HCT116 (cell line): ENCODE measurements at regions not wholly inside any gene's neighbourhood (a gene's known extent, or its start where the extent isn't known, plus 50 kb on each side); places are given as distances from the start of the nearest gene placed in this dataset.
A peak's percentile ranks its signal among the peaks of the same experiment; 100 is the strongest.

Experiments
- ATAC-seq: fragments of 200-7000 bp; cut with Tn5 transposase; 2 replicates; pipeline ENCODE4 v1.9.1; 2020; ENCODE audit warnings: mild to moderate bottlenecking, moderate library complexity
- BruUV-seq: library from RNA; stranded (reverse); fragments of 400-500 nt; replicated peaks from 2 replicates; lab custom pipeline; 2021; lab: Mats Ljungman, UMichigan
- CTCF ChIA-PET: fragments of 300-600 bp; sonication (Branson Sonifier 250); formaldehyde crosslinking; loops from one replicate; lab custom pipeline; 2021; ENCODE audit warnings: antibody characterized with exemption; lab: Charles Lee
- POLR2A ChIA-PET: fragments of 300-600, 350-600 bp; sonication (Branson Sonifier 250); formaldehyde crosslinking; loops from one replicate; lab custom pipeline; 2021; ENCODE audit warnings: antibody characterized with exemption; lab: Charles Lee
- RAD21 ChIA-PET, 2 experiments: fragments of 300-600 bp; sonication (Branson Sonifier 250); formaldehyde crosslinking; loops; one replicate each; lab custom pipeline; 2023; ENCODE audit warnings: low total read pairs in 2 of 2; ENCODE audit not compliant: uncharacterized antibody in 2 of 2, unreplicated experiment in 2 of 2, low non-redundant PET in 1 of 2; lab: Charles Lee
- DNase-seq: peaks from one replicate; pipeline ENCODE4 v3.0.0-alpha.2; 2010; ENCODE audit warnings: low read depth, low spot score
- H2AFZ ChIP-seq: fragments of 200-600 bp; shearing (Covaris generic), sonication (generic); 2 replicates; pipeline ENCODE4 v1.6.1; 2017; ENCODE audit warnings: low read depth, mixed run types, mixed read lengths, antibody characterized with exemption, low read length; ENCODE audit not compliant: poor library complexity, severe bottlenecking
- H3K27ac ChIP-seq: 2 replicates; pipeline ENCODE4 v1.5.1; 2012; ENCODE audit warnings: low read depth, low read length
- H3K27me3 ChIP-seq: fragments of 200-600 bp; sonication (generic); 2 replicates; pipeline ENCODE4 v1.6.1; 2016; ENCODE audit warnings: mixed run types, low read length, mixed read lengths; ENCODE audit not compliant: insufficient read depth
- H3K36me3 ChIP-seq, 2 experiments: fragments of 200-500 bp in 1 of 2; fragments of 200-600 bp in 1 of 2; sonication (Bioruptor generic) in 1 of 2; sonication (generic) in 1 of 2; 2 replicates each; pipeline versions ENCODE4 v1.5.1 to v1.6.1; 2014 to 2016; ENCODE audit warnings: low read length in 2 of 2, inconsistent platforms in 1 of 2, mixed read lengths in 1 of 2, mixed run types in 1 of 2; ENCODE audit not compliant: insufficient read depth in 2 of 2, control insufficient read depth in 1 of 2
- H3K4me1 ChIP-seq, 2 experiments: fragments of 200-600 bp in 1 of 2; sonication (generic) in 1 of 2; 2 replicates each; pipeline versions ENCODE4 v1.5.1 to v1.6.1; 2012 to 2017; ENCODE audit warnings: low read length in 2 of 2, inconsistent platforms in 1 of 2, mild to moderate bottlenecking in 1 of 2, mixed read lengths in 1 of 2, mixed run types in 1 of 2, moderate library complexity in 1 of 2; ENCODE audit not compliant: insufficient read depth in 2 of 2, control insufficient read depth in 1 of 2
- H3K4me2 ChIP-seq: fragments of 200-600 bp; sonication (generic); 2 replicates; pipeline ENCODE4 v1.6.1; 2017; ENCODE audit warnings: mixed run types, low read length, mixed read lengths
- H3K4me3 ChIP-seq, 2 experiments: fragments of 200-600 bp in 1 of 2; sonication (generic) in 1 of 2; replicated peaks in 1 of 2; 2 replicates each; pipeline ENCODE4 v1.5.1; 2011 to 2016; ENCODE audit warnings: low read length in 2 of 2, control low read depth in 1 of 2, low read depth in 1 of 2, mild to moderate bottlenecking in 1 of 2, mixed read lengths in 1 of 2, mixed run types in 1 of 2
- H3K79me2 ChIP-seq: fragments of 200-600 bp; sonication (generic); 2 replicates; pipeline ENCODE4 v1.6.1; 2017; ENCODE audit warnings: mild to moderate bottlenecking, mixed run types, low read length, moderate library complexity, mixed read lengths; ENCODE audit not compliant: insufficient read depth
- H3K9ac ChIP-seq: fragments of 200-600 bp; sonication (generic); 2 replicates; pipeline ENCODE4 v1.6.1; 2016; ENCODE audit warnings: low read length, mixed read lengths
- H3K9me2 ChIP-seq: fragments of 200-600 bp; sonication (generic), shearing (Covaris generic); 2 replicates; pipeline ENCODE4 v1.6.1; 2017; ENCODE audit warnings: mixed run types, mild to moderate bottlenecking, moderate library complexity; ENCODE audit not compliant: insufficient read depth
- H3K9me3 ChIP-seq, 2 experiments: fragments of 200-500 bp in 1 of 2; fragments of 200-600 bp in 1 of 2; sonication (Bioruptor generic) in 1 of 2; sonication (generic) in 1 of 2; 2 replicates each; pipeline ENCODE4 v1.6.1; 2014 to 2017; ENCODE audit warnings: low read length in 2 of 2, mixed read lengths in 2 of 2, inconsistent platforms in 1 of 2, low read depth in 1 of 2, mild to moderate bottlenecking in 1 of 2, mixed run types in 1 of 2, moderate library complexity in 1 of 2; ENCODE audit not compliant: control insufficient read depth in 1 of 2, insufficient read depth in 1 of 2
- H4K20me1 ChIP-seq: fragments of 200-600 bp; sonication (generic), shearing (Covaris generic); 2 replicates; pipeline ENCODE4 v1.6.1; 2017; ENCODE audit warnings: mixed run types, mild to moderate bottlenecking, moderate library complexity; ENCODE audit not compliant: insufficient read depth
- ATF3 ChIP-seq: IDR thresholded peaks from 2 replicates; pipeline ENCODE4 v1.6.1; 2012
- CEBPB ChIP-seq: IDR thresholded peaks from 2 replicates; pipeline ENCODE4 v1.6.1; 2012; ENCODE audit warnings: low read depth
- ELF1 ChIP-seq: IDR thresholded peaks from 2 replicates; pipeline ENCODE4 v1.6.1; 2012; ENCODE audit warnings: low read depth, borderline replicate concordance
- POLR2A ChIP-seq: IDR thresholded peaks from 2 replicates; pipeline ENCODE4 v1.7.0; 2011; ENCODE audit warnings: borderline replicate concordance; ENCODE audit not compliant: insufficient read depth, insufficient read length; ENCODE audit errors: extremely low read depth
- SIN3A ChIP-seq: IDR thresholded peaks from 2 replicates; pipeline ENCODE4 v1.6.1; 2012; ENCODE audit warnings: low read depth
- ZBTB33 ChIP-seq: IDR thresholded peaks from 2 replicates; pipeline ENCODE4 v1.6.1; 2011; ENCODE audit warnings: mild to moderate bottlenecking, low read length, moderate library complexity; ENCODE audit not compliant: insufficient replicate concordance; ENCODE audit errors: extremely low read depth
- ZFX ChIP-seq: fragments of 450-650 bp; IDR thresholded peaks from 2 replicates; pipeline ENCODE4 v1.6.1; 2017
- intact Hi-C: fragments of 100-400 bp; cut with micrococcal nuclease; formaldehyde crosslinking; loops from 2 replicates; pipeline ENCODE4 v1.10.0; 2022

- RAD21 ChIA-PET, result no interaction called here
Observed at GRCh38 chr17:68697850-68698361, 96.7 kb upstream of the FAM20A start.

More at GRCh38 chr17:68697850-68698361, 96.7 kb upstream of the FAM20A start:
- Histone ChIP-seq H3K4me2 (no peak overlapping the region), H3K9ac (no peak overlapping the region), H3K9me3 (no peaks in the 10 kb centered on the region), H2AFZ (no peak overlapping the region), H3K4me1 (no peaks in the 10 kb centered on the region), H3K27ac (no peak overlapping the region), H3K79me2 (no peaks in the 10 kb centered on the region), H3K9me2 (no peaks in the 10 kb centered on the region), H3K36me3 (no peaks in the 10 kb centered on the region), H4K20me1 (no peaks in the 10 kb centered on the region), H3K4me3 (no peak overlapping the region), H3K27me3 (no peaks in the 10 kb centered on the region)
- intact Hi-C loops, result no loop called here
- ATAC-seq (no peak), DNase-seq (no peak)
- no TSS peak for BruUV-seq
- ChIA-PET POLR2A (no interaction called here), CTCF (no interaction called here)
- TF ChIP-seq ZFX (no peak), ZBTB33 (no peak), CEBPB (peak; percentile 80), ATF3 (no peak), ELF1 (no peak), POLR2A (no peak), SIN3A (no peak)
